ENCODE measurements at regions not wholly inside any gene's neighbourhood (a gene's known extent, or its start where the extent isn't known, plus 50 kb on each side); places are given as distances from the start of the nearest gene placed in this dataset.

GRCh38 chr9:74330487-74331214 is 166.5 kb upstream of the RORB start:
- no peaks in the 10 kb centered on the region for H3K36me3 Mint-ChIP-seq
- no peak overlapping the region for H3K27ac Mint-ChIP-seq
- no peak for ATAC-seq
- no peak for DNase-seq (ENCODE audit: low spot score in 2 of 2)
- H3K9me3 Mint-ChIP-seq: peaks cover 8 to 11% of the 10 kb centered on the region in 2 donors

GRCh38 chr9:74331607-74332006 is 165.5 kb upstream of the RORB start:
- H3K9me3 Mint-ChIP-seq: peaks cover 12 to 16% of the 10 kb centered on the region in 2 donors
- no peak overlapping the region for H3K27ac Mint-ChIP-seq
- ATAC-seq (no peak), DNase-seq (ENCODE audit: low spot score in 2 of 2) (no peak)
- no peaks in the 10 kb centered on the region for H3K36me3 Mint-ChIP-seq

GRCh38 chr9:74333384-74334032 is 163.6 kb upstream of the RORB start:
- DNase-seq (ENCODE audit: low spot score in 2 of 2) (no peak), ATAC-seq (no peak)
- H3K27ac Mint-ChIP-seq: no peak overlapping the region
- H3K9me3 Mint-ChIP-seq: peaks cover 14 to 18% of the 10 kb centered on the region in 2 donors
- H3K36me3 Mint-ChIP-seq: no peaks in the 10 kb centered on the region

- DNase-seq (ENCODE audit: low spot score in 2 of 2): no peak
- ATAC-seq: no peak
- H3K27ac Mint-ChIP-seq: no peak overlapping the region
- H3K9me3 Mint-ChIP-seq: peaks cover 12 to 15% of the 10 kb centered on the region in 2 donors
- no peaks in the 10 kb centered on the region for H3K36me3 Mint-ChIP-seq
Measured at GRCh38 chr9:74334271-74334670, 162.9 kb upstream of the RORB start.

- Mint-ChIP-seq H3K9me3 (peaks cover 12 to 15% of the 10 kb centered on the region in 2 donors), H3K36me3 (no peaks in the 10 kb centered on the region), H3K27ac (no peak overlapping the region)
- DNase-seq (ENCODE audit: low spot score in 2 of 2): no peak
- ATAC-seq: no peak
Measured at GRCh38 chr9:74336161-74336560, 161.0 kb upstream of the RORB start.

GRCh38 chr9:74348777-74349176 is 148.4 kb upstream of the RORB start:
- no peak for DNase-seq (ENCODE audit: low spot score in 2 of 2)
- Mint-ChIP-seq H3K36me3 (no peaks in the 10 kb centered on the region), H3K9me3 (peaks cover 0 to 1% of the 10 kb centered on the region in 2 donors), H3K27ac (no peak overlapping the region)
- no peak for ATAC-seq

- no peak overlapping the region for H3K27ac Mint-ChIP-seq
- no peak for DNase-seq (ENCODE audit: low spot score in 2 of 2)
- ATAC-seq: no peak
- H3K36me3 Mint-ChIP-seq: no peaks in the 10 kb centered on the region
- peaks cover 0 to 9% of the 10 kb centered on the region in 2 donors for H3K9me3 Mint-ChIP-seq
Measured at GRCh38 chr9:74355107-74355506, 142.0 kb upstream of the RORB start.

GRCh38 chr9:74357577-74357976 is 139.6 kb upstream of the RORB start:
- no peak for ATAC-seq
- peaks cover 0 to 9% of the 10 kb centered on the region in 2 donors for H3K9me3 Mint-ChIP-seq
- DNase-seq (ENCODE audit: low spot score in 2 of 2): no peak
- H3K27ac Mint-ChIP-seq: no peak overlapping the region
- no peaks in the 10 kb centered on the region for H3K36me3 Mint-ChIP-seq

- DNase-seq (ENCODE audit: low spot score in 2 of 2) (no peak), ATAC-seq (no peak)
- Mint-ChIP-seq H3K27ac (no peak overlapping the region), H3K9me3 (peaks cover 0 to 6% of the 10 kb centered on the region in 2 donors), H3K36me3 (no peaks in the 10 kb centered on the region)
Measured at GRCh38 chr9:74358959-74359358, 138.2 kb upstream of the RORB start.

- ATAC-seq (no peak), DNase-seq (ENCODE audit: low spot score in 2 of 2) (no peak)
- Mint-ChIP-seq H3K27ac (no peak overlapping the region), H3K36me3 (no peaks in the 10 kb centered on the region), H3K9me3 (peaks cover 0 to 8% of the 10 kb centered on the region in 2 donors)
Measured at GRCh38 chr9:74361508-74361907, 135.6 kb upstream of the RORB start.

GRCh38 chr9:74362423-74362822 is 134.7 kb upstream of the RORB start:
- Mint-ChIP-seq H3K9me3 (peaks cover 4 to 8% of the 10 kb centered on the region in 2 donors), H3K36me3 (no peaks in the 10 kb centered on the region), H3K27ac (no peak overlapping the region)
- no peak for DNase-seq (ENCODE audit: low spot score in 2 of 2)
- no peak for ATAC-seq

GRCh38 chr9:74366111-74366510 is 131.0 kb upstream of the RORB start:
- Mint-ChIP-seq H3K9me3 (peaks cover 4% of the 10 kb centered on the region in 2 donors), H3K27ac (no peak overlapping the region), H3K36me3 (no peaks in the 10 kb centered on the region)
- DNase-seq (ENCODE audit: low spot score in 2 of 2) (no peak), ATAC-seq (no peak)

GRCh38 chr9:74369844-74370243 is 127.3 kb upstream of the RORB start:
- H3K36me3 Mint-ChIP-seq: no peaks in the 10 kb centered on the region
- ATAC-seq (no peak), DNase-seq (ENCODE audit: low spot score in 2 of 2) (no peak)
- H3K9me3 Mint-ChIP-seq: peaks cover 0 to 4% of the 10 kb centered on the region in 2 donors
- H3K27ac Mint-ChIP-seq: no peak overlapping the region

GRCh38 chr9:74373348-74373747 is 123.8 kb upstream of the RORB start:
- Mint-ChIP-seq H3K36me3 (no peaks in the 10 kb centered on the region), H3K9me3 (no peaks in the 10 kb centered on the region), H3K27ac (no peak overlapping the region)
- DNase-seq (ENCODE audit: low spot score in 2 of 2) (no peak), ATAC-seq (no peak)

- no peaks in the 10 kb centered on the region for H3K36me3 Mint-ChIP-seq
- DNase-seq (ENCODE audit: low spot score in 2 of 2) (no peak), ATAC-seq (no peak)
- H3K9me3 Mint-ChIP-seq: no peaks in the 10 kb centered on the region
- H3K27ac Mint-ChIP-seq: no peak overlapping the region
Measured at GRCh38 chr9:74379718-74380117, 117.4 kb upstream of the RORB start.

- DNase-seq (ENCODE audit: low spot score in 2 of 2) (no peak), ATAC-seq (no peak)
- H3K27ac Mint-ChIP-seq: no peak overlapping the region
- no peaks in the 10 kb centered on the region for H3K36me3 Mint-ChIP-seq
- H3K9me3 Mint-ChIP-seq: peaks cover 7 to 13% of the 10 kb centered on the region in 2 donors
Measured at GRCh38 chr9:74391816-74392215, 105.3 kb upstream of the RORB start.

GRCh38 chr9:74403581-74403980 is 93.6 kb upstream of the RORB start:
- no peak for DNase-seq (ENCODE audit: low spot score in 2 of 2)
- Mint-ChIP-seq H3K9me3 (peaks cover 23 to 24% of the 10 kb centered on the region in 2 donors), H3K27ac (no peak overlapping the region), H3K36me3 (no peaks in the 10 kb centered on the region)
- no peak for ATAC-seq

GRCh38 chr9:74404620-74405019 is 92.5 kb upstream of the RORB start:
- peaks cover 19 to 24% of the 10 kb centered on the region in 2 donors for H3K9me3 Mint-ChIP-seq
- no peak overlapping the region for H3K27ac Mint-ChIP-seq
- ATAC-seq (no peak), DNase-seq (ENCODE audit: low spot score in 2 of 2) (no peak)
- H3K36me3 Mint-ChIP-seq: no peaks in the 10 kb centered on the region

All from activated naive CD4-positive, alpha-beta T cell treated with anti-CD3 and anti-CD28 coated beads, Interleukin-2, amount 50 U/mL, for 72 hours (primary cell).